Tibial nerve (tissue), 4 donors: ENCODE measurements at regions not wholly inside any gene's neighbourhood (a gene's known extent, or its start where the extent isn't known, plus 50 kb on each side); places are given as distances from the start of the nearest gene placed in this dataset.

Source experiments
- EP300 ChIP-seq, 2 donors: sonication (generic); formaldehyde crosslinking; IDR thresholded peaks; one replicate each; pipeline ENCODE4 v1.6.1; 2017; ENCODE audit warnings: antibody characterized with exemption in 2 of 2, mild to moderate bottlenecking in 1 of 2
- POLR2A ChIP-seq, 2 donors: fragments of 450-650 bp; IDR thresholded peaks; one replicate each; pipeline ENCODE4 v1.6.1; 2017; ENCODE audit warnings: antibody characterized with exemption in 2 of 2, mild to moderate bottlenecking in 2 of 2, moderate library complexity in 2 of 2
- TF ChIP-seq, protein P1 (sequence below), 5 experiments: fragments of 200-600 bp in 3 of 5; fragments of 450-650 bp in 2 of 5; sonication (generic) in 3 of 5; IDR thresholded peaks; one replicate each; pipeline ENCODE4 v1.5.1; 2016 to 2019; ENCODE audit warnings: antibody characterized with exemption in 5 of 5, mild to moderate bottlenecking in 3 of 5, moderate library complexity in 2 of 5

- TF ChIP-seq, protein P1, sequence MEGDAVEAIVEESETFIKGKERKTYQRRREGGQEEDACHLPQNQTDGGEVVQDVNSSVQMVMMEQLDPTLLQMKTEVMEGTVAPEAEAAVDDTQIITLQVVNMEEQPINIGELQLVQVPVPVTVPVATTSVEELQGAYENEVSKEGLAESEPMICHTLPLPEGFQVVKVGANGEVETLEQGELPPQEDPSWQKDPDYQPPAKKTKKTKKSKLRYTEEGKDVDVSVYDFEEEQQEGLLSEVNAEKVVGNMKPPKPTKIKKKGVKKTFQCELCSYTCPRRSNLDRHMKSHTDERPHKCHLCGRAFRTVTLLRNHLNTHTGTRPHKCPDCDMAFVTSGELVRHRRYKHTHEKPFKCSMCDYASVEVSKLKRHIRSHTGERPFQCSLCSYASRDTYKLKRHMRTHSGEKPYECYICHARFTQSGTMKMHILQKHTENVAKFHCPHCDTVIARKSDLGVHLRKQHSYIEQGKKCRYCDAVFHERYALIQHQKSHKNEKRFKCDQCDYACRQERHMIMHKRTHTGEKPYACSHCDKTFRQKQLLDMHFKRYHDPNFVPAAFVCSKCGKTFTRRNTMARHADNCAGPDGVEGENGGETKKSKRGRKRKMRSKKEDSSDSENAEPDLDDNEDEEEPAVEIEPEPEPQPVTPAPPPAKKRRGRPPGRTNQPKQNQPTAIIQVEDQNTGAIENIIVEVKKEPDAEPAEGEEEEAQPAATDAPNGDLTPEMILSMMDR (IDR thresholded peaks at IDR 0.05): no peak
- TF ChIP-seq EP300 (IDR thresholded peaks at IDR 0.05) (no peak), POLR2A (IDR thresholded peaks at IDR 0.05) (no peak)
Measured at GRCh38 chr13:40341501-40341900, 324.9 kb downstream of the FOXO1 start.
